Upper lobe of right lung (tissue), 1 donor: ENCODE measurements at regions not wholly inside any gene's neighbourhood (a gene's known extent, or its start where the extent isn't known, plus 50 kb on each side); places are given as distances from the start of the nearest gene placed in this dataset.
"Not testable (repeated sequence)": the region's sequence is repeated elsewhere in the genome, so short reads cannot be mapped to it uniquely, and the experiment has no call there.

Experiments
- ATAC-seq: fragments of 200-7000 bp; cut with Tn5 transposase; one replicate; pipeline ENCODE4 v1.9.1; 2020; ENCODE audit warnings: mild to moderate bottlenecking, moderate library complexity
- DNase-seq: peaks from one replicate; pipeline ENCODE4 v3.0.0-alpha.2; 2020
- H3K27ac ChIP-seq: fragments of 200-600 bp; one replicate; pipeline ENCODE4 v1.8.0; 2022
- H3K27me3 ChIP-seq: fragments of 200-600 bp; one replicate; pipeline ENCODE4 v1.8.0; 2022; ENCODE audit warnings: mild to moderate bottlenecking
- H3K36me3 ChIP-seq: fragments of 200-600 bp; one replicate; pipeline ENCODE4 v1.8.0; 2022
- H3K4me1 ChIP-seq: fragments of 200-600 bp; one replicate; pipeline ENCODE4 v1.8.0; 2022
- H3K4me3 ChIP-seq: fragments of 200-600 bp; one replicate; pipeline ENCODE4 v1.8.0; 2022; ENCODE audit warnings: mild to moderate bottlenecking
- H3K9me3 ChIP-seq: fragments of 200-600 bp; one replicate; pipeline ENCODE4 v1.8.0; 2022
- CTCF ChIP-seq: fragments of 200-600 bp; IDR thresholded peaks from one replicate; pipeline ENCODE4 v1.8.0; 2022; ENCODE audit warnings: antibody characterized with exemption
- intact Hi-C: fragments of 100-400 bp; cut with DNase I; formaldehyde crosslinking; loops from one replicate; pipeline ENCODE4 v1.11.0; 2022
- donor health status: DM: no; HTN: yes; CAD: no; lungs with severe emphysema.

- TF ChIP-seq CTCF, result no peak
- H3K4me1 ChIP-seq, result no peaks in the 10 kb centered on the region
- H3K36me3 ChIP-seq, result no peaks in the 10 kb centered on the region
- DNase-seq (no peak), ATAC-seq (no peak)
- intact Hi-C loops, result no loop called here
- no peaks in the 10 kb centered on the region for H3K27me3 ChIP-seq
- H3K27ac ChIP-seq, result no peak overlapping the region
- no peaks in the 10 kb centered on the region for H3K9me3 ChIP-seq
- H3K4me3 ChIP-seq, result no peak overlapping the region
Observed at GRCh38 chr5:152107220-152107619, 182.6 kb upstream of the GLRA1 start.

- Histone ChIP-seq H3K36me3 (no peaks in the 10 kb centered on the region), H3K4me1 (no peaks in the 10 kb centered on the region), H3K4me3 (no peak overlapping the region), H3K27ac (no peak overlapping the region), H3K27me3 (no peaks in the 10 kb centered on the region), H3K9me3 (no peaks in the 10 kb centered on the region)
- intact Hi-C loops, result no loop called here
- no peak for ATAC-seq
- no peak for TF ChIP-seq CTCF
- no peak for DNase-seq
Observed at GRCh38 chr5:152106571-152106970, 181.9 kb upstream of the GLRA1 start.

GRCh38 chr5:152105085-152105484 is 180.4 kb upstream of the GLRA1 start:
- DNase-seq (no peak), ATAC-seq (no peak)
- H3K9me3 ChIP-seq, result no peaks in the 10 kb centered on the region
- no peak overlapping the region for H3K27ac ChIP-seq
- H3K4me1 ChIP-seq, result no peaks in the 10 kb centered on the region
- intact Hi-C loops, result no loop called here
- H3K4me3 ChIP-seq, result no peak overlapping the region
- H3K27me3 ChIP-seq, result no peaks in the 10 kb centered on the region
- no peaks in the 10 kb centered on the region for H3K36me3 ChIP-seq
- no peak for TF ChIP-seq CTCF

- TF ChIP-seq CTCF, result no peak
- ATAC-seq (no peak), DNase-seq (no peak)
- Histone ChIP-seq H3K4me1 (no peaks in the 10 kb centered on the region), H3K27me3 (no peaks in the 10 kb centered on the region), H3K27ac (no peak overlapping the region), H3K4me3 (no peak overlapping the region), H3K36me3 (no peaks in the 10 kb centered on the region), H3K9me3 (no peaks in the 10 kb centered on the region)
- intact Hi-C loops, result no loop called here
Observed at GRCh38 chr5:152104211-152104610, 179.6 kb upstream of the GLRA1 start.

GRCh38 chr5:152102908-152103307 is 178.3 kb upstream of the GLRA1 start:
- H3K9me3 ChIP-seq, H3K36me3 ChIP-seq, H3K27me3 ChIP-seq, H3K4me1 ChIP-seq, DNase-seq, ATAC-seq, H3K27ac ChIP-seq, H3K4me3 ChIP-seq, intact Hi-C loops: not testable (repeated sequence)

- H3K27ac ChIP-seq, result no peak overlapping the region
- ATAC-seq (no peak), DNase-seq (no peak)
- H3K4me1 ChIP-seq, result no peaks in the 10 kb centered on the region
- no peak for TF ChIP-seq CTCF
- H3K27me3 ChIP-seq, result no peaks in the 10 kb centered on the region
- no peak overlapping the region for H3K4me3 ChIP-seq
- no peaks in the 10 kb centered on the region for H3K36me3 ChIP-seq
- intact Hi-C loops, result no loop called here
- no peaks in the 10 kb centered on the region for H3K9me3 ChIP-seq
Observed at GRCh38 chr5:152102057-152102456, 177.4 kb upstream of the GLRA1 start.
